ENCODE measurements at regions not wholly inside any gene's neighbourhood (a gene's known extent, or its start where the extent isn't known, plus 50 kb on each side); places are given as distances from the start of the nearest gene placed in this dataset.

- ATAC-seq, result no peak
Measured at GRCh38 chr7:155188821-155189581, 108.7 kb upstream of the INSIG1 start.

More at GRCh38 chr7:155188821-155189581, 108.7 kb upstream of the INSIG1 start:
- Histone ChIP-seq H3K4me2 (no peak overlapping the region), H3K36me3 (ENCODE audit: insufficient read depth) (no peaks in the 10 kb centered on the region; the same call in 1 of the 2 replicates), H3F3A (replicated peaks; ENCODE audit: low read depth) (no peaks in the 10 kb centered on the region), H2AFZ (no peak overlapping the region), H4K20me1 (replicated peaks; ENCODE audit: insufficient read depth) (no peaks in the 10 kb centered on the region), H3K4me1 (ENCODE audit: insufficient read depth) (no peaks in the 10 kb centered on the region), H3K4me3 (no peak overlapping the region), H3K27ac (ENCODE audit: low read depth) (no peak overlapping the region), H3K27me3 (ENCODE audit: insufficient read depth) (no peaks in the 10 kb centered on the region), H3K79me2 (replicated peaks; ENCODE audit: insufficient read depth) (no peaks in the 10 kb centered on the region), H3K9me2 (ENCODE audit: insufficient read depth) (no peaks in the 10 kb centered on the region)
- Mint-ChIP-seq H3K36me3 (ENCODE audit: low read depth) (peaks cover 30% of the 10 kb centered on the region), H3K27me3 (ENCODE audit: insufficient read depth, low read depth, poor library complexity) (peaks cover 8% of the 10 kb centered on the region), H3K4me3 (no peak overlapping the region), H3K4me1 (peaks cover 5% of the 10 kb centered on the region; the same call in 2 of the 3 replicates), H3K9me3 (peaks cover 52% of the 10 kb centered on the region), H3K27ac (no peak overlapping the region)
- no peak for DNase-seq (ENCODE audit: low spot score)
- TF ChIP-seq, protein P1, sequence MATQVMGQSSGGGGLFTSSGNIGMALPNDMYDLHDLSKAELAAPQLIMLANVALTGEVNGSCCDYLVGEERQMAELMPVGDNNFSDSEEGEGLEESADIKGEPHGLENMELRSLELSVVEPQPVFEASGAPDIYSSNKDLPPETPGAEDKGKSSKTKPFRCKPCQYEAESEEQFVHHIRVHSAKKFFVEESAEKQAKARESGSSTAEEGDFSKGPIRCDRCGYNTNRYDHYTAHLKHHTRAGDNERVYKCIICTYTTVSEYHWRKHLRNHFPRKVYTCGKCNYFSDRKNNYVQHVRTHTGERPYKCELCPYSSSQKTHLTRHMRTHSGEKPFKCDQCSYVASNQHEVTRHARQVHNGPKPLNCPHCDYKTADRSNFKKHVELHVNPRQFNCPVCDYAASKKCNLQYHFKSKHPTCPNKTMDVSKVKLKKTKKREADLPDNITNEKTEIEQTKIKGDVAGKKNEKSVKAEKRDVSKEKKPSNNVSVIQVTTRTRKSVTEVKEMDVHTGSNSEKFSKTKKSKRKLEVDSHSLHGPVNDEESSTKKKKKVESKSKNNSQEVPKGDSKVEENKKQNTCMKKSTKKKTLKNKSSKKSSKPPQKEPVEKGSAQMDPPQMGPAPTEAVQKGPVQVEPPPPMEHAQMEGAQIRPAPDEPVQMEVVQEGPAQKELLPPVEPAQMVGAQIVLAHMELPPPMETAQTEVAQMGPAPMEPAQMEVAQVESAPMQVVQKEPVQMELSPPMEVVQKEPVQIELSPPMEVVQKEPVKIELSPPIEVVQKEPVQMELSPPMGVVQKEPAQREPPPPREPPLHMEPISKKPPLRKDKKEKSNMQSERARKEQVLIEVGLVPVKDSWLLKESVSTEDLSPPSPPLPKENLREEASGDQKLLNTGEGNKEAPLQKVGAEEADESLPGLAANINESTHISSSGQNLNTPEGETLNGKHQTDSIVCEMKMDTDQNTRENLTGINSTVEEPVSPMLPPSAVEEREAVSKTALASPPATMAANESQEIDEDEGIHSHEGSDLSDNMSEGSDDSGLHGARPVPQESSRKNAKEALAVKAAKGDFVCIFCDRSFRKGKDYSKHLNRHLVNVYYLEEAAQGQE (IDR thresholded peaks at IDR 0.05; ENCODE audit: unreplicated experiment), result no peak
- TF ChIP-seq EZH2 (IDR thresholded peaks at IDR 0.05; ENCODE audit: low read depth, unreplicated experiment) (no peak), STAT1 (IDR thresholded peaks at IDR 0.05; ENCODE audit: unreplicated experiment) (no peak), CREB1 (CRISPR knock-in tag; IDR thresholded peaks at IDR 0.05; ENCODE audit: low read depth) (no peak), CTCF (conservative IDR thresholded peaks at IDR 0.05; ENCODE audit: low read depth in 2 of 2) (no peak), ZNF114 (CRISPR knock-in tag; IDR thresholded peaks at IDR 0.05) (no peak)
- TF ChIP-seq, protein P2, sequence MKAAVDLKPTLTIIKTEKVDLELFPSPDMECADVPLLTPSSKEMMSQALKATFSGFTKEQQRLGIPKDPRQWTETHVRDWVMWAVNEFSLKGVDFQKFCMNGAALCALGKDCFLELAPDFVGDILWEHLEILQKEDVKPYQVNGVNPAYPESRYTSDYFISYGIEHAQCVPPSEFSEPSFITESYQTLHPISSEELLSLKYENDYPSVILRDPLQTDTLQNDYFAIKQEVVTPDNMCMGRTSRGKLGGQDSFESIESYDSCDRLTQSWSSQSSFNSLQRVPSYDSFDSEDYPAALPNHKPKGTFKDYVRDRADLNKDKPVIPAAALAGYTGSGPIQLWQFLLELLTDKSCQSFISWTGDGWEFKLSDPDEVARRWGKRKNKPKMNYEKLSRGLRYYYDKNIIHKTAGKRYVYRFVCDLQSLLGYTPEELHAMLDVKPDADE (IDR thresholded peaks at IDR 0.05), result no peak
- TF ChIP-seq, protein P3, sequence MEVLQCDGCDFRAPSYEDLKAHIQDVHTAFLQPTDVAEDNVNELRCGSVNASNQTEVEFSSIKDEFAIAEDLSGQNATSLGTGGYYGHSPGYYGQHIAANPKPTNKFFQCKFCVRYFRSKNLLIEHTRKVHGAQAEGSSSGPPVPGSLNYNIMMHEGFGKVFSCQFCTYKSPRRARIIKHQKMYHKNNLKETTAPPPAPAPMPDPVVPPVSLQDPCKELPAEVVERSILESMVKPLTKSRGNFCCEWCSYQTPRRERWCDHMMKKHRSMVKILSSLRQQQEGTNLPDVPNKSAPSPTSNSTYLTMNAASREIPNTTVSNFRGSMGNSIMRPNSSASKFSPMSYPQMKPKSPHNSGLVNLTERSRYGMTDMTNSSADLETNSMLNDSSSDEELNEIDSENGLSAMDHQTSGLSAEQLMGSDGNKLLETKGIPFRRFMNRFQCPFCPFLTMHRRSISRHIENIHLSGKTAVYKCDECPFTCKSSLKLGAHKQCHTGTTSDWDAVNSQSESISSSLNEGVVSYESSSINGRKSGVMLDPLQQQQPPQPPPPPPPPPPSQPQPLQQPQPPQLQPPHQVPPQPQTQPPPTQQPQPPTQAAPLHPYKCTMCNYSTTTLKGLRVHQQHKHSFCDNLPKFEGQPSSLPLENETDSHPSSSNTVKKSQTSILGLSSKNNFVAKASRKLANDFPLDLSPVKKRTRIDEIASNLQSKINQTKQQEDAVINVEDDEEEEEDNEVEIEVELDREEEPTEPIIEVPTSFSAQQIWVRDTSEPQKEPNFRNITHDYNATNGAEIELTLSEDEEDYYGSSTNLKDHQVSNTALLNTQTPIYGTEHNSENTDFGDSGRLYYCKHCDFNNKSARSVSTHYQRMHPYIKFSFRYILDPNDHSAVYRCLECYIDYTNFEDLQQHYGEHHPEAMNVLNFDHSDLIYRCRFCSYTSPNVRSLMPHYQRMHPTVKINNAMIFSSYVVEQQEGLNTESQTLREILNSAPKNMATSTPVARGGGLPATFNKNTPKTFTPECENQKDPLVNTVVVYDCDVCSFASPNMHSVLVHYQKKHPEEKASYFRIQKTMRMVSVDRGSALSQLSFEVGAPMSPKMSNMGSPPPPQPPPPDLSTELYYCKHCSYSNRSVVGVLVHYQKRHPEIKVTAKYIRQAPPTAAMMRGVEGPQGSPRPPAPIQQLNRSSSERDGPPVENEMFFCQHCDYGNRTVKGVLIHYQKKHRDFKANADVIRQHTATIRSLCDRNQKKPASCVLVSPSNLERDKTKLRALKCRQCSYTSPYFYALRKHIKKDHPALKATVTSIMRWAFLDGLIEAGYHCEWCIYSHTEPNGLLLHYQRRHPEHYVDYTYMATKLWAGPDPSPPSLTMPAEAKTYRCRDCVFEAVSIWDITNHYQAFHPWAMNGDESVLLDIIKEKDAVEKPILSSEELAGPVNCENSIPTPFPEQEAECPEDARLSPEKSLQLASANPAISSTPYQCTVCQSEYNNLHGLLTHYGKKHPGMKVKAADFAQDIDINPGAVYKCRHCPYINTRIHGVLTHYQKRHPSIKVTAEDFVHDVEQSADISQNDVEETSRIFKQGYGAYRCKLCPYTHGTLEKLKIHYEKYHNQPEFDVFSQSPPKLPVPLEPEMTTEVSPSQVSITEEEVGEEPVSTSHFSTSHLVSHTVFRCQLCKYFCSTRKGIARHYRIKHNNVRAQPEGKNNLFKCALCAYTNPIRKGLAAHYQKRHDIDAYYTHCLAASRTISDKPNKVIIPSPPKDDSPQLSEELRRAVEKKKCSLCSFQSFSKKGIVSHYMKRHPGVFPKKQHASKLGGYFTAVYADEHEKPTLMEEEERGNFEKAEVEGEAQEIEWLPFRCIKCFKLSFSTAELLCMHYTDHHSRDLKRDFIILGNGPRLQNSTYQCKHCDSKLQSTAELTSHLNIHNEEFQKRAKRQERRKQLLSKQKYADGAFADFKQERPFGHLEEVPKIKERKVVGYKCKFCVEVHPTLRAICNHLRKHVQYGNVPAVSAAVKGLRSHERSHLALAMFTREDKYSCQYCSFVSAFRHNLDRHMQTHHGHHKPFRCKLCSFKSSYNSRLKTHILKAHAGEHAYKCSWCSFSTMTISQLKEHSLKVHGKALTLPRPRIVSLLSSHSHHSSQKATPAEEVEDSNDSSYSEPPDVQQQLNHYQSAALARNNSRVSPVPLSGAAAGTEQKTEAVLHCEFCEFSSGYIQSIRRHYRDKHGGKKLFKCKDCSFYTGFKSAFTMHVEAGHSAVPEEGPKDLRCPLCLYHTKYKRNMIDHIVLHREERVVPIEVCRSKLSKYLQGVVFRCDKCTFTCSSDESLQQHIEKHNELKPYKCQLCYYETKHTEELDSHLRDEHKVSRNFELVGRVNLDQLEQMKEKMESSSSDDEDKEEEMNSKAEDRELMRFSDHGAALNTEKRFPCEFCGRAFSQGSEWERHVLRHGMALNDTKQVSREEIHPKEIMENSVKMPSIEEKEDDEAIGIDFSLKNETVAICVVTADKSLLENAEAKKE (CRISPR knock-in tag; IDR thresholded peaks at IDR 0.05), result no peak

All from GM23338 (cell line).